Ishikawa (cell line): ENCODE measurements at regions not wholly inside any gene's neighbourhood (a gene's known extent, or its start where the extent isn't known, plus 50 kb on each side); places are given as distances from the start of the nearest gene placed in this dataset.

Experiments
- CEBPB ChIP-seq: IDR thresholded peaks from 2 replicates; pipeline ENCODE4 v1.6.1; 2012
- CREB1 ChIP-seq: IDR thresholded peaks from 2 replicates; pipeline ENCODE4 v1.6.1; 2012; ENCODE audit warnings: low read depth
- EGR1 ChIP-seq: IDR thresholded peaks from 2 replicates; pipeline ENCODE4 v1.6.1; 2012
- EP300 ChIP-seq: IDR thresholded peaks from 2 replicates; pipeline ENCODE4 v1.6.1; 2012; ENCODE audit warnings: borderline replicate concordance
- FOXM1 ChIP-seq: IDR thresholded peaks from 2 replicates; pipeline ENCODE4 v1.6.1; 2012; ENCODE audit warnings: low read depth, borderline replicate concordance
- MAX ChIP-seq: IDR thresholded peaks from 2 replicates; pipeline ENCODE4 v1.6.1; 2012
- NFIC ChIP-seq: IDR thresholded peaks from 2 replicates; pipeline ENCODE4 v1.6.1; 2012
- RAD21 ChIP-seq: IDR thresholded peaks from 2 replicates; pipeline ENCODE4 v1.6.1; 2012; ENCODE audit warnings: low read depth
- REST ChIP-seq: IDR thresholded peaks from 2 replicates; pipeline ENCODE4 v1.6.1; 2012; ENCODE audit warnings: low read depth, mild to moderate bottlenecking
- TAF1 ChIP-seq: IDR thresholded peaks from 2 replicates; pipeline ENCODE4 v1.6.1; 2012; ENCODE audit warnings: low read depth, mild to moderate bottlenecking
- TCF12 ChIP-seq: IDR thresholded peaks from 2 replicates; pipeline ENCODE4 v1.6.1; 2012; ENCODE audit warnings: low read depth
- TEAD4 ChIP-seq: IDR thresholded peaks from 2 replicates; pipeline ENCODE4 v1.6.1; 2012
- USF1 ChIP-seq: IDR thresholded peaks from 2 replicates; pipeline ENCODE4 v1.6.1; 2012
- YY1 ChIP-seq: IDR thresholded peaks from 2 replicates; pipeline ENCODE4 v1.6.1; 2012; ENCODE audit warnings: low read depth
- ZBTB7A ChIP-seq: IDR thresholded peaks from 2 replicates; pipeline ENCODE4 v1.6.1; 2012; ENCODE audit warnings: low read depth

GRCh38 chr20:51098284-51098810 is 75.4 kb upstream of the KCNG1 start:
- TF ChIP-seq EGR1, result no peak

GRCh38 chr20:51097351-51098120 is 74.6 kb upstream of the KCNG1 start:
- no peak for TF ChIP-seq NFIC
- TF ChIP-seq EP300, result no peak
- TF ChIP-seq YY1, result no peak
- TF ChIP-seq CEBPB, result no peak
- no peak for TF ChIP-seq REST
- TF ChIP-seq USF1, result no peak
- TF ChIP-seq MAX, result no peak
- TF ChIP-seq RAD21, result no peak
- TF ChIP-seq CREB1, result no peak
- no peak for TF ChIP-seq TCF12
- TF ChIP-seq TEAD4, result no peak
- no peak for TF ChIP-seq EGR1
- no peak for TF ChIP-seq FOXM1
- no peak for TF ChIP-seq ZBTB7A
- no peak for TF ChIP-seq TAF1

GRCh38 chr20:51096582-51097267 is 73.8 kb upstream of the KCNG1 start:
- TF ChIP-seq TCF12 (no peak), FOXM1 (no peak), NFIC (no peak), EP300 (no peak), MAX (no peak), RAD21 (no peak), USF1 (no peak), REST (no peak), CREB1 (no peak), ZBTB7A (no peak), YY1 (no peak), CEBPB (no peak), EGR1 (no peak), TAF1 (no peak)

- no peak for TF ChIP-seq CEBPB
- no peak for TF ChIP-seq CREB1
- no peak for TF ChIP-seq TEAD4
- no peak for TF ChIP-seq YY1
Observed at GRCh38 chr20:51095633-51096521, 73.0 kb upstream of the KCNG1 start.

- TF ChIP-seq EGR1 (no peak), FOXM1 (no peak), NFIC (no peak), TCF12 (no peak), RAD21 (no peak), TEAD4 (no peak)
Observed at GRCh38 chr20:51094221-51094620, 71.3 kb upstream of the KCNG1 start.
